K562 (cell line): ENCODE measurements at regions not wholly inside any gene's neighbourhood (a gene's known extent, or its start where the extent isn't known, plus 50 kb on each side); places are given as distances from the start of the nearest gene placed in this dataset.

ENCODE experiments used
- GTF2B ChIP-seq: IDR thresholded peaks from 2 replicates; pipeline ENCODE4 v1.6.1; 2011; ENCODE audit not compliant: insufficient read length; ENCODE audit errors: extremely low read depth
- HDAC6 ChIP-seq: IDR thresholded peaks from 2 replicates; pipeline ENCODE4 v1.6.1; 2012; ENCODE audit warnings: low read depth, mild to moderate bottlenecking, control low read depth, inconsistent platforms, low read length, moderate library complexity
- HOMEZ ChIP-seq: fragments of 250-450 bp; sonication (Bioruptor Pico); IDR thresholded peaks from 2 replicates; pipeline ENCODE4 v1.4.0; 2020; ENCODE audit warnings: mild to moderate bottlenecking, moderate library complexity
- KAT8 ChIP-seq: fragments of 450-650 bp; IDR thresholded peaks from 2 replicates; pipeline ENCODE4 v1.6.1; 2016; ENCODE audit warnings: low read depth, mild to moderate bottlenecking
- KHSRP ChIP-seq: fragments of 450-650 bp; IDR thresholded peaks from 2 replicates; pipeline ENCODE4 v1.6.1; 2017
- KLF13 ChIP-seq: fragments of 450-650 bp; IDR thresholded peaks from 2 replicates; pipeline ENCODE4 v1.6.1; 2016; ENCODE audit warnings: missing genetic modification characterization, low read depth, mild to moderate bottlenecking, missing compliant biosample characterization, moderate library complexity, borderline replicate concordance
- LCOR ChIP-seq: sonication (generic); formaldehyde crosslinking; IDR thresholded peaks from 2 replicates; pipeline ENCODE4 v1.8.0; 2022; ENCODE audit warnings: mild to moderate bottlenecking, missing genetic modification reagents
- MEIS2 ChIP-seq: fragments of 450-650 bp; IDR thresholded peaks from 2 replicates; pipeline ENCODE4 v1.6.1; 2014; ENCODE audit warnings: mild to moderate bottlenecking; ENCODE audit not compliant: partially characterized antibody
- NFE2L1 ChIP-seq: fragments of 450-650 bp; IDR thresholded peaks from 2 replicates; pipeline ENCODE4 v1.6.1; 2016; ENCODE audit warnings: missing genetic modification characterization, low read depth, mild to moderate bottlenecking, missing compliant biosample characterization, moderate library complexity, borderline replicate concordance
- POLR2B ChIP-seq: fragments of 450-650 bp; IDR thresholded peaks from 2 replicates; pipeline ENCODE4 v1.6.1; 2018; ENCODE audit warnings: low read depth; ENCODE audit not compliant: partially characterized antibody
- RBM17 ChIP-seq: fragments of 200-400 bp; formaldehyde crosslinking; IDR thresholded peaks from 2 replicates; pipeline ENCODE4 v1.6.1; 2017; ENCODE audit warnings: low read depth, mild to moderate bottlenecking, low read length, borderline replicate concordance
- RREB1 ChIP-seq: fragments of 250-450 bp; sonication (Bioruptor Pico); IDR thresholded peaks from 2 replicates; pipeline ENCODE4 v1.4.0; 2020
- ZBTB17 ChIP-seq: fragments of 450-650 bp; formaldehyde crosslinking; IDR thresholded peaks from 2 replicates; pipeline ENCODE4 v1.4.0; 2020; ENCODE audit warnings: mild to moderate bottlenecking
- ZBTB34 ChIP-seq: fragments of 250-450 bp; sonication (Bioruptor Pico); IDR thresholded peaks from 2 replicates; pipeline ENCODE4 v1.8.0; 2021; ENCODE audit warnings: mild to moderate bottlenecking, moderate library complexity
- ZNF134 ChIP-seq: fragments of 250-450 bp; sonication (Bioruptor Pico); conservative IDR thresholded peaks from 2 replicates; pipeline ENCODE4 v1.4.0; 2020
- TF ChIP-seq, protein P1 (sequence below): fragments of 200-800 bp; sonication (Bioruptor generic); IDR thresholded peaks from 2 replicates; pipeline ENCODE4 v1.6.1; 2017; ENCODE audit warnings: missing genetic modification characterization, missing compliant biosample characterization
- TF ChIP-seq, protein P2 (sequence below): fragments of 450-650 bp; formaldehyde crosslinking; IDR thresholded peaks from 2 replicates; pipeline ENCODE4 v1.4.0; 2022; ENCODE audit warnings: mild to moderate bottlenecking, moderate library complexity

- TF ChIP-seq RREB1 (CRISPR knock-in tag) (no peak), KLF13 (no peak), GTF2B (no peak), KAT8 (no peak), LCOR (no peak), POLR2B (no peak), ZBTB17 (0 out of 2 replicates have a peak, but pooled peaks have one; percentile 27), KHSRP (no peak), HDAC6 (no peak), MEIS2 (peak; percentile 58), HOMEZ (CRISPR knock-in tag) (no peak), ZBTB34 (no peak), RBM17 (no peak), NFE2L1 (tag) (no peak), ZNF134 (no peak)
- TF ChIP-seq, protein P1, sequence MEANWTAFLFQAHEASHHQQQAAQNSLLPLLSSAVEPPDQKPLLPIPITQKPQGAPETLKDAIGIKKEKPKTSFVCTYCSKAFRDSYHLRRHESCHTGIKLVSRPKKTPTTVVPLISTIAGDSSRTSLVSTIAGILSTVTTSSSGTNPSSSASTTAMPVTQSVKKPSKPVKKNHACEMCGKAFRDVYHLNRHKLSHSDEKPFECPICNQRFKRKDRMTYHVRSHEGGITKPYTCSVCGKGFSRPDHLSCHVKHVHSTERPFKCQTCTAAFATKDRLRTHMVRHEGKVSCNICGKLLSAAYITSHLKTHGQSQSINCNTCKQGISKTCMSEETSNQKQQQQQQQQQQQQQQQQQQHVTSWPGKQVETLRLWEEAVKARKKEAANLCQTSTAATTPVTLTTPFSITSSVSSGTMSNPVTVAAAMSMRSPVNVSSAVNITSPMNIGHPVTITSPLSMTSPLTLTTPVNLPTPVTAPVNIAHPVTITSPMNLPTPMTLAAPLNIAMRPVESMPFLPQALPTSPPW (CRISPR knock-in tag): peak; percentile 34; the same call in 1 of the 2 replicates
- TF ChIP-seq, protein P2, sequence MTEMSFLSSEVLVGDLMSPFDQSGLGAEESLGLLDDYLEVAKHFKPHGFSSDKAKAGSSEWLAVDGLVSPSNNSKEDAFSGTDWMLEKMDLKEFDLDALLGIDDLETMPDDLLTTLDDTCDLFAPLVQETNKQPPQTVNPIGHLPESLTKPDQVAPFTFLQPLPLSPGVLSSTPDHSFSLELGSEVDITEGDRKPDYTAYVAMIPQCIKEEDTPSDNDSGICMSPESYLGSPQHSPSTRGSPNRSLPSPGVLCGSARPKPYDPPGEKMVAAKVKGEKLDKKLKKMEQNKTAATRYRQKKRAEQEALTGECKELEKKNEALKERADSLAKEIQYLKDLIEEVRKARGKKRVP (CRISPR knock-in tag): no peak
Observed at GRCh38 chr13:51523082-51523518, 61.2 kb upstream of the WDFY2 start (continued).
